Astrocyte (in vitro differentiated cells and primary cell): ENCODE measurements at regions not wholly inside any gene's neighbourhood (a gene's known extent, or its start where the extent isn't known, plus 50 kb on each side); places are given as distances from the start of the nearest gene placed in this dataset.

Experiments
- EZH2 ChIP-seq: IDR thresholded peaks from 2 replicates; pipeline ENCODE4 v1.6.1; 2012; ENCODE audit warnings: mild to moderate bottlenecking, low read length, inconsistent platforms; ENCODE audit not compliant: insufficient read depth
- TF ChIP-seq, protein P1 (sequence below): IDR thresholded peaks from 2 replicates; pipeline ENCODE4 v1.5.1; 2011; ENCODE audit warnings: low read depth, mild to moderate bottlenecking, inconsistent platforms, low read length, moderate library complexity; ENCODE audit not compliant: insufficient read depth

- TF ChIP-seq, protein P1, sequence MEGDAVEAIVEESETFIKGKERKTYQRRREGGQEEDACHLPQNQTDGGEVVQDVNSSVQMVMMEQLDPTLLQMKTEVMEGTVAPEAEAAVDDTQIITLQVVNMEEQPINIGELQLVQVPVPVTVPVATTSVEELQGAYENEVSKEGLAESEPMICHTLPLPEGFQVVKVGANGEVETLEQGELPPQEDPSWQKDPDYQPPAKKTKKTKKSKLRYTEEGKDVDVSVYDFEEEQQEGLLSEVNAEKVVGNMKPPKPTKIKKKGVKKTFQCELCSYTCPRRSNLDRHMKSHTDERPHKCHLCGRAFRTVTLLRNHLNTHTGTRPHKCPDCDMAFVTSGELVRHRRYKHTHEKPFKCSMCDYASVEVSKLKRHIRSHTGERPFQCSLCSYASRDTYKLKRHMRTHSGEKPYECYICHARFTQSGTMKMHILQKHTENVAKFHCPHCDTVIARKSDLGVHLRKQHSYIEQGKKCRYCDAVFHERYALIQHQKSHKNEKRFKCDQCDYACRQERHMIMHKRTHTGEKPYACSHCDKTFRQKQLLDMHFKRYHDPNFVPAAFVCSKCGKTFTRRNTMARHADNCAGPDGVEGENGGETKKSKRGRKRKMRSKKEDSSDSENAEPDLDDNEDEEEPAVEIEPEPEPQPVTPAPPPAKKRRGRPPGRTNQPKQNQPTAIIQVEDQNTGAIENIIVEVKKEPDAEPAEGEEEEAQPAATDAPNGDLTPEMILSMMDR: no peak
- no peak for TF ChIP-seq EZH2
Measured at GRCh38 chr10:57791546-57791945, 476.1 kb downstream of the IPMK start.
